GM23338 (cell line): ENCODE measurements at regions not wholly inside any gene's neighbourhood (a gene's known extent, or its start where the extent isn't known, plus 50 kb on each side); places are given as distances from the start of the nearest gene placed in this dataset.

Experiments
- ATAC-seq: fragments of 200-7000 bp; cut with Tn5 transposase; 3 replicates; pipeline ENCODE4 v1.9.1; 2020
- DNase-seq: peaks from one replicate; pipeline ENCODE4 v3.0.0-alpha.2; 2015; ENCODE audit warnings: low spot score
- H2AFZ ChIP-seq: fragments of 200-600 bp; sonication (generic); 2 replicates; pipeline ENCODE4 v1.8.0; 2016; ENCODE audit warnings: antibody characterized with exemption, mild to moderate bottlenecking, moderate library complexity
- H3F3A ChIP-seq: fragments of 200-600 bp; sonication (generic); replicated peaks from 2 replicates; pipeline ENCODE4 v1.8.0; 2017; ENCODE audit warnings: antibody characterized with exemption, mixed run types, low read depth
- H3K27ac ChIP-seq: fragments of 200-600 bp; sonication (generic); 2 replicates; pipeline ENCODE4 v1.6.1; 2016; ENCODE audit warnings: low read depth
- H3K27me3 ChIP-seq: fragments of 200-600 bp; sonication (generic); 2 replicates; pipeline ENCODE4 v1.8.0; 2016; ENCODE audit warnings: mild to moderate bottlenecking, mixed run types, moderate library complexity; ENCODE audit not compliant: insufficient read depth
- H3K36me3 ChIP-seq: fragments of 200-600 bp; sonication (generic); 2 replicates; pipeline ENCODE4 v1.8.0; 2016; ENCODE audit warnings: mild to moderate bottlenecking; ENCODE audit not compliant: insufficient read depth
- H3K4me1 ChIP-seq: fragments of 200-600 bp; sonication (generic); 2 replicates; pipeline ENCODE4 v1.8.0; 2016; ENCODE audit warnings: mild to moderate bottlenecking, moderate library complexity; ENCODE audit not compliant: insufficient read depth
- H3K4me2 ChIP-seq: fragments of 200-600 bp; sonication (generic); 2 replicates; pipeline ENCODE4 v1.7.1; 2017; ENCODE audit warnings: mixed run types
- H3K4me3 ChIP-seq: fragments of 200-600 bp; sonication (generic); 2 replicates; pipeline ENCODE4 v1.6.1; 2016; ENCODE audit warnings: mixed run types
- H3K79me2 ChIP-seq: fragments of 200-600 bp; sonication (generic); replicated peaks from 2 replicates; pipeline ENCODE4 v1.8.0; 2017; ENCODE audit warnings: mild to moderate bottlenecking; ENCODE audit not compliant: insufficient read depth
- H3K9me2 ChIP-seq: fragments of 200-600 bp; sonication (generic); 2 replicates; pipeline ENCODE4 v1.8.0; 2017; ENCODE audit not compliant: insufficient read depth
- H4K20me1 ChIP-seq: fragments of 200-600 bp; sonication (generic); replicated peaks from 2 replicates; pipeline ENCODE4 v1.8.0; 2017; ENCODE audit warnings: mild to moderate bottlenecking; ENCODE audit not compliant: insufficient read depth
- H3K27ac Mint-ChIP-seq: 2 replicates; pipeline ENCODE4 v1.8.0; 2020; ENCODE audit warnings: inconsistent platforms, mild to moderate bottlenecking, moderate library complexity, mixed read lengths
- H3K27me3 Mint-ChIP-seq: 3 replicates; pipeline ENCODE4 v1.8.0; 2022; ENCODE audit warnings: low read depth, mild to moderate bottlenecking, moderate library complexity, mixed read lengths, inconsistent platforms; ENCODE audit not compliant: insufficient read depth, poor library complexity
- H3K36me3 Mint-ChIP-seq: 3 replicates; pipeline ENCODE4 v1.8.0; 2021; ENCODE audit warnings: low read depth, mild to moderate bottlenecking, inconsistent platforms, moderate library complexity, mixed read lengths
- H3K4me1 Mint-ChIP-seq: 3 replicates; pipeline ENCODE4 v1.8.0; 2020; ENCODE audit warnings: mild to moderate bottlenecking, inconsistent platforms, mixed read lengths
- H3K4me3 Mint-ChIP-seq: 3 replicates; pipeline ENCODE4 v1.8.0; 2021; ENCODE audit warnings: moderate library complexity, mild to moderate bottlenecking, inconsistent platforms, mixed read lengths
- H3K9me3 Mint-ChIP-seq: 3 replicates; pipeline ENCODE4 v1.8.0; 2020; ENCODE audit warnings: moderate library complexity, mild to moderate bottlenecking, inconsistent platforms, mixed read lengths
- CREB1 ChIP-seq: fragments of 250-450 bp; sonication (Bioruptor Pico); IDR thresholded peaks from 2 replicates; pipeline ENCODE4 v1.5.0; 2020; ENCODE audit warnings: low read depth, mild to moderate bottlenecking, moderate library complexity
- CTCF ChIP-seq, 2 experiments: fragments of 200-600 bp in 1 of 2; sonication (generic) in 1 of 2; conservative IDR thresholded peaks; 2 replicates each; pipeline versions ENCODE4 v1.5.1 to v1.6.1; 2016 to 2017; ENCODE audit warnings: antibody characterized with exemption in 2 of 2, low read depth in 2 of 2, mild to moderate bottlenecking in 2 of 2, moderate library complexity in 1 of 2
- ETS1 ChIP-seq: IDR thresholded peaks from 2 replicates; pipeline ENCODE4 v1.6.1; 2016; ENCODE audit warnings: antibody characterized with exemption
- EZH2 ChIP-seq: fragments of 200-600 bp; sonication (generic); IDR thresholded peaks from one replicate; pipeline ENCODE4 v1.8.0; 2017; ENCODE audit warnings: antibody characterized with exemption, mild to moderate bottlenecking, low read depth; ENCODE audit not compliant: unreplicated experiment
- EZH2phosphoT487 ChIP-seq: fragments of 200-600 bp; sonication (generic); IDR thresholded peaks from one replicate; pipeline ENCODE4 v1.8.1; 2018; ENCODE audit warnings: antibody characterized with exemption; ENCODE audit not compliant: unreplicated experiment
- NANOG ChIP-seq: IDR thresholded peaks from 2 replicates; pipeline ENCODE4 v1.6.1; 2016; ENCODE audit warnings: antibody characterized with exemption, borderline replicate concordance
- POLR2AphosphoS5 ChIP-seq: IDR thresholded peaks from 2 replicates; pipeline ENCODE4 v1.6.1; 2016; ENCODE audit warnings: antibody characterized with exemption, low read depth
- REST ChIP-seq: IDR thresholded peaks from one replicate; pipeline ENCODE4 v1.6.1; 2018; ENCODE audit warnings: antibody characterized with exemption; ENCODE audit not compliant: unreplicated experiment
- STAT1 ChIP-seq: IDR thresholded peaks from one replicate; pipeline ENCODE4 v1.6.1; 2016; ENCODE audit warnings: antibody characterized with exemption; ENCODE audit not compliant: unreplicated experiment

GRCh38 chr2:150298571-150299305 is 188.7 kb downstream of the RND3 start (continued):
- no peak for TF ChIP-seq REST
- no peak for TF ChIP-seq CTCF (conservative IDR thresholded peaks at IDR 0.05; ENCODE audit: low read depth in 2 of 2)
- TF ChIP-seq EZH2: no peak

GRCh38 chr2:150296770-150297546 is 190.5 kb downstream of the RND3 start:
- H3K27ac ChIP-seq: no peak overlapping the region
- H3K27ac Mint-ChIP-seq: no peak overlapping the region
- H3F3A ChIP-seq: no peaks in the 10 kb centered on the region
- no peaks in the 10 kb centered on the region for H3K27me3 ChIP-seq
- H2AFZ ChIP-seq: no peak overlapping the region
- H3K4me3 ChIP-seq: no peak overlapping the region
- DNase-seq (no peak), ATAC-seq (no peak)
- H3K4me1 ChIP-seq: 0 out of 2 replicates have a peak, but pooled peaks cover 3% of the 10 kb centered on the region
- no peak overlapping the region for H3K4me2 ChIP-seq
- no peak overlapping the region for H3K4me3 Mint-ChIP-seq
- H3K36me3 ChIP-seq: peaks cover 3% of the 10 kb centered on the region; the same call in 1 of the 2 replicates
- no peaks in the 10 kb centered on the region for H3K27me3 Mint-ChIP-seq
- H3K9me3 Mint-ChIP-seq: peaks cover 22% of the 10 kb centered on the region
- H3K79me2 ChIP-seq: no peaks in the 10 kb centered on the region
- peaks cover 14% of the 10 kb centered on the region; the same call in 2 of the 3 replicates for H3K36me3 Mint-ChIP-seq
- H3K9me2 ChIP-seq: no peaks in the 10 kb centered on the region; the same call in 1 of the 2 replicates
- TF ChIP-seq NANOG (no peak), POLR2AphosphoS5 (no peak), EZH2 (no peak), CREB1 (CRISPR knock-in tag) (no peak), EZH2phosphoT487 (no peak), STAT1 (no peak), ETS1 (no peak)
- H3K4me1 Mint-ChIP-seq: no peaks in the 10 kb centered on the region; the same call in 2 of the 3 replicates
- no peaks in the 10 kb centered on the region for H4K20me1 ChIP-seq
